ENCODE measurements at regions not wholly inside any gene's neighbourhood (a gene's known extent, or its start where the extent isn't known, plus 50 kb on each side); places are given as distances from the start of the nearest gene placed in this dataset.
"Not testable (repeated sequence)": the region's sequence is repeated elsewhere in the genome, so short reads cannot be mapped to it uniquely, and the experiment has no call there.

GRCh38 chr4:67037504-67038227, 507.6 kb downstream of the CENPC start:
- no peak for DNase-seq (ENCODE audit: low read depth)

- no peak for DNase-seq (ENCODE audit: low read depth)
Measured at GRCh38 chr4:67036791-67037190, 508.5 kb downstream of the CENPC start.

GRCh38 chr4:67035986-67036385, 509.3 kb downstream of the CENPC start:
- DNase-seq (ENCODE audit: low read depth), result no peak

GRCh38 chr4:67035501-67035900, 509.8 kb downstream of the CENPC start:
- no peak for DNase-seq (ENCODE audit: low read depth)

- no peak for DNase-seq (ENCODE audit: low read depth)
Measured at GRCh38 chr4:67030636-67031035, 514.7 kb downstream of the CENPC start.

GRCh38 chr4:67020438-67020797, 524.9 kb downstream of the CENPC start:
- no peak for DNase-seq (ENCODE audit: low read depth)

- no peak for DNase-seq (ENCODE audit: low read depth)
Measured at GRCh38 chr4:67019686-67020437, 525.4 kb downstream of the CENPC start.

GRCh38 chr4:67014592-67014991, 530.7 kb downstream of the CENPC start:
- DNase-seq (ENCODE audit: low read depth), result no peak

GRCh38 chr4:67006791-67007190, 538.5 kb downstream of the CENPC start:
- DNase-seq (ENCODE audit: low read depth), result no peak

GRCh38 chr4:66991521-66991920, 553.8 kb downstream of the CENPC start:
- no peak for DNase-seq (ENCODE audit: low read depth)

GRCh38 chr4:66974665-66975064, 570.6 kb downstream of the CENPC start:
- no peak for DNase-seq (ENCODE audit: low read depth)

- no peak for DNase-seq (ENCODE audit: low read depth)
Measured at GRCh38 chr4:66972087-66972486, 573.2 kb downstream of the CENPC start.

- DNase-seq (ENCODE audit: low read depth), result no peak
Measured at GRCh38 chr4:66964467-66964866, 580.8 kb downstream of the CENPC start.

- DNase-seq (ENCODE audit: low read depth), result no peak
Measured at GRCh38 chr4:66963084-66963483, 582.2 kb downstream of the CENPC start.

GRCh38 chr4:66959207-66959606, 586.1 kb downstream of the CENPC start:
- DNase-seq (ENCODE audit: low read depth), result no peak

GRCh38 chr4:66956852-66957251, 588.5 kb downstream of the CENPC start:
- no peak for DNase-seq (ENCODE audit: low read depth)

GRCh38 chr4:66956426-66956825, 588.9 kb downstream of the CENPC start:
- DNase-seq (ENCODE audit: low read depth), result no peak

- no peak for DNase-seq (ENCODE audit: low read depth)
Measured at GRCh38 chr4:66955784-66956183, 589.5 kb downstream of the CENPC start.

- DNase-seq (ENCODE audit: low read depth), result no peak
Measured at GRCh38 chr4:66949419-66949818, 595.9 kb downstream of the CENPC start.

GRCh38 chr4:66946761-66947160, 598.5 kb downstream of the CENPC start:
- no peak for DNase-seq (ENCODE audit: low read depth)

- no peak for DNase-seq (ENCODE audit: low read depth)
Measured at GRCh38 chr4:66943112-66943511, 602.2 kb downstream of the CENPC start.

GRCh38 chr4:66931981-66932380, 613.3 kb downstream of the CENPC start:
- not testable (repeated sequence) for DNase-seq (ENCODE audit: low read depth)

GRCh38 chr4:66930206-66930605, 615.1 kb downstream of the CENPC start:
- no peak for DNase-seq (ENCODE audit: low read depth)

GRCh38 chr4:66929748-66930147, 615.6 kb downstream of the CENPC start:
- no peak for DNase-seq (ENCODE audit: low read depth)
